Breast epithelium (tissue), 4 donors: ENCODE measurements at regions not wholly inside any gene's neighbourhood (a gene's known extent, or its start where the extent isn't known, plus 50 kb on each side); places are given as distances from the start of the nearest gene placed in this dataset.

Experiments used
- DNase-seq, 2 donors: peaks; one replicate each; pipeline ENCODE4 v3.0.0-alpha.2; 2019; ENCODE audit warnings: low spot score in 2 of 2
- H3K27ac ChIP-seq, 2 donors: fragments of 200-600 bp; sonication (generic) in 1 of 2; one replicate each; pipeline ENCODE4 v1.5.1; 2016 to 2019; ENCODE audit warnings: mild to moderate bottlenecking in 1 of 2
- H3K27me3 ChIP-seq, 2 donors: fragments of 200-600 bp; sonication (generic) in 1 of 2; one replicate each; pipeline versions ENCODE4 v1.5.1 to v1.6.0; 2017 to 2019; ENCODE audit warnings: control low read depth in 1 of 2, mild to moderate bottlenecking in 1 of 2
- H3K36me3 ChIP-seq: fragments of 200-600 bp; one replicate; pipeline ENCODE4 v1.5.1; 2019
- H3K4me1 ChIP-seq, 2 donors: fragments of 200-600 bp; sonication (generic); one replicate each; pipeline ENCODE4 v1.5.1; 2016 to 2019; ENCODE audit warnings: control low read depth in 1 of 2
- H3K4me3 ChIP-seq, 3 donors: fragments of 200-600 bp; sonication (generic); 1 replicate in 2 of 3; 2 replicates in 1 of 3; pipeline ENCODE4 v1.5.1; 2016 to 2019; ENCODE audit warnings: mild to moderate bottlenecking in 3 of 3, moderate library complexity in 2 of 3
- H3K9me3 ChIP-seq, 2 donors: fragments of 200-600 bp; sonication (generic) in 1 of 2; one replicate each; pipeline ENCODE4 v1.5.1; 2016 to 2019; ENCODE audit warnings: control low read depth in 1 of 2
- POLR2A ChIP-seq: fragments of 450-650 bp; IDR thresholded peaks from one replicate; pipeline ENCODE4 v1.6.1; 2016; ENCODE audit warnings: antibody characterized with exemption, mild to moderate bottlenecking, moderate library complexity
- POLR2AphosphoS5 ChIP-seq, 3 donors: sonication (generic); formaldehyde crosslinking; IDR thresholded peaks; one replicate each; pipeline ENCODE4 v1.6.1; 2017; ENCODE audit warnings: antibody characterized with exemption in 3 of 3
- intact Hi-C: fragments of 100-400 bp; cut with DNase I; formaldehyde crosslinking; loops from one replicate; pipeline ENCODE4 v1.15.1; 2023; ENCODE audit warnings: low total_unique reads
- TF ChIP-seq, protein P1 (sequence below), 3 donors: fragments of 450-650 bp; IDR thresholded peaks; one replicate each; pipeline ENCODE4 v1.5.1; 2016 to 2017; ENCODE audit warnings: antibody characterized with exemption in 3 of 3, mild to moderate bottlenecking in 3 of 3, moderate library complexity in 3 of 3

DNA sequence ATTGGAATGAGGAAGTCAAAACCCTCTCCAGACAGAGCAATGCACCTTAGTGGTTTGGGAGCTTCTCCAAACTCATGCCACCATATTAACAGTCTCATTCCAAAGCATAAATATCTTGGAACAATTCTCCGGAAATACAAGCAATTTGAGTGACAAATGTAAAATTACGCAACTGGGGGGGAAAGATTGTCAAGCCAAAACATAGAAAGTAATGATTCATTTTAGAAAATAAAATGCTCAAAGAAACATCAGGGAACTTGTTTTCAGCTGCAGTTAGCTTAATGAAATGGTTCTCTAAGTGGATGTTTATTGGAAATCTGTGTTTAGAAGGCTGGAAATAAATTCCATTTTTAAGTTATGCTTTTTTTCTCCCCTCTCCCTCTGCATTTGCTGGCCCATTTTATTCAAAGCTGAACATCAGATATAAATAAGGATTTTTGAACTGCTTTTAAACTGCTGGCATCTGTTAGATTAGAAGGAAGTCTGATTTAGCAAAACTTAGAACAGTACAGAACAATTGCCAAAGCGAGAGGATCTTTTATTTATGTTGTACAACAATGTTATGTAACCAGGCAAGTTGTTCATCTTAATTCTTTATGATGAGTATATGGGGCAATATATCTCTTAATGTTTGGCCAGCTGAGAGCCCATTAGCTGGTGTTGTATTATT lies 551.9 kb downstream of the PRELID2 start:
- no peaks in the 10 kb centered on the region for H3K27me3 ChIP-seq
- TF ChIP-seq, protein P1, sequence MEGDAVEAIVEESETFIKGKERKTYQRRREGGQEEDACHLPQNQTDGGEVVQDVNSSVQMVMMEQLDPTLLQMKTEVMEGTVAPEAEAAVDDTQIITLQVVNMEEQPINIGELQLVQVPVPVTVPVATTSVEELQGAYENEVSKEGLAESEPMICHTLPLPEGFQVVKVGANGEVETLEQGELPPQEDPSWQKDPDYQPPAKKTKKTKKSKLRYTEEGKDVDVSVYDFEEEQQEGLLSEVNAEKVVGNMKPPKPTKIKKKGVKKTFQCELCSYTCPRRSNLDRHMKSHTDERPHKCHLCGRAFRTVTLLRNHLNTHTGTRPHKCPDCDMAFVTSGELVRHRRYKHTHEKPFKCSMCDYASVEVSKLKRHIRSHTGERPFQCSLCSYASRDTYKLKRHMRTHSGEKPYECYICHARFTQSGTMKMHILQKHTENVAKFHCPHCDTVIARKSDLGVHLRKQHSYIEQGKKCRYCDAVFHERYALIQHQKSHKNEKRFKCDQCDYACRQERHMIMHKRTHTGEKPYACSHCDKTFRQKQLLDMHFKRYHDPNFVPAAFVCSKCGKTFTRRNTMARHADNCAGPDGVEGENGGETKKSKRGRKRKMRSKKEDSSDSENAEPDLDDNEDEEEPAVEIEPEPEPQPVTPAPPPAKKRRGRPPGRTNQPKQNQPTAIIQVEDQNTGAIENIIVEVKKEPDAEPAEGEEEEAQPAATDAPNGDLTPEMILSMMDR (IDR thresholded peaks at IDR 0.05), result no peak
- no peak for TF ChIP-seq POLR2A
- no peaks in the 10 kb centered on the region for H3K4me1 ChIP-seq
- H3K27ac ChIP-seq, result no peak overlapping the region
- no peaks in the 10 kb centered on the region for H3K36me3 ChIP-seq
- no peaks in the 10 kb centered on the region for H3K9me3 ChIP-seq
- no peak for DNase-seq
- intact Hi-C loops, result no loop called here
- H3K4me3 ChIP-seq, result no peak overlapping the region

DNA sequence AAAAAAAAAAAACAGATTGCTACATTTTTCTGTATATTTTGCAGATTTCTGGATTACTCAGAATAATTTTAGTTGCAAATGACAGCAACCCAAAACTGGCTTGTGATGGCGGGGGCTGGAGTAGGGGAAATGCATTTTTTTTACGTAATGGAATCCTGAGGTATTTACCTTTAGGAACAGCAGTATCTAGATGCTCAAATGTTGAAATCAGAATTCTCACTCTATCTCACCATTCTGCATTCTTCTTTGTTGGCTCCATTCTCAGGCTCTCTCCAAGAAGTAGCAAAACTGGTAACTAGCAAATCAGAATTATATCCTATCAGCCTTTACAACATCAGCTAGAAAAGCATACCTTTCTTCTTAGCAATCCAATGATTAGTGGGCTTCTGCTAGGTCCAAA lies 554.3 kb downstream of the PRELID2 start:
- no peak for DNase-seq
- intact Hi-C loops, result no loop called here
- TF ChIP-seq POLR2A (no peak), POLR2AphosphoS5 (IDR thresholded peaks at IDR 0.05) (no peak)
- TF ChIP-seq, protein P1 (IDR thresholded peaks at IDR 0.05), result no peak
- Histone ChIP-seq H3K27me3 (no peaks in the 10 kb centered on the region), H3K4me3 (no peak overlapping the region), H3K36me3 (no peaks in the 10 kb centered on the region), H3K9me3 (no peaks in the 10 kb centered on the region), H3K27ac (no peak overlapping the region), H3K4me1 (no peaks in the 10 kb centered on the region)

GRCh38 chr5:145280214-145280613 lies 554.9 kb downstream of the PRELID2 start:
- DNase-seq, result no peak
- intact Hi-C loops, result no loop called here
- TF ChIP-seq POLR2A, result no peak
- TF ChIP-seq, protein P1 (IDR thresholded peaks at IDR 0.05), result no peak
- TF ChIP-seq POLR2AphosphoS5 (IDR thresholded peaks at IDR 0.05), result no peak
- no peaks in the 10 kb centered on the region for H3K9me3 ChIP-seq
- no peaks in the 10 kb centered on the region for H3K36me3 ChIP-seq
- no peak overlapping the region for H3K4me3 ChIP-seq
- H3K27me3 ChIP-seq, result no peaks in the 10 kb centered on the region
- no peak overlapping the region for H3K27ac ChIP-seq
- no peaks in the 10 kb centered on the region for H3K4me1 ChIP-seq

DNA sequence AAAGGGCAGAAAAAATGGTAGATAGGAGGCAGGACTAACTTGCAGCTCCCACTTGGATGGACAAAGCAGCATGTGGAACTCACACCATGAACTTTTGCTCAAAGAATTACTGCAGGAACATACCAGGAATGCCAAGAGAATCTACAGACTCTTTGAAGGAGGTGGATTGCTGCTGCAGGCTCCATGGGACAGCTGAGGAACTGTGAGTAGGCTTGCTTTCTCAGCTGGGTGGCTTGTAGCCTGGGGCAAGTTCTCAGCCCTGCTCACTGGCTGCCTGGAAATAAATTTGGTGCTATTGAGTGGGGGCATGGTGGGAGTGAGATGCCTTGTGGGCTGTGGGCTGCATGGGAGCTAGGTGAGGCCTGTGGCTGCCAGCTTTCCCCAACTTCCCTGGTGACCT lies 574.5 kb downstream of the PRELID2 start:
- Histone ChIP-seq H3K27me3 (no peaks in the 10 kb centered on the region), H3K4me1 (no peaks in the 10 kb centered on the region), H3K27ac (no peak overlapping the region), H3K9me3 (peaks cover 0 to 6% of the 10 kb centered on the region in 2 donors), H3K36me3 (no peaks in the 10 kb centered on the region), H3K4me3 (no peak overlapping the region)
- DNase-seq, result no peak
- no peak for TF ChIP-seq POLR2A
- TF ChIP-seq POLR2AphosphoS5 (IDR thresholded peaks at IDR 0.05), result no peak
- TF ChIP-seq, protein P1 (IDR thresholded peaks at IDR 0.05), result no peak
- intact Hi-C loops, result no loop called here

DNA sequence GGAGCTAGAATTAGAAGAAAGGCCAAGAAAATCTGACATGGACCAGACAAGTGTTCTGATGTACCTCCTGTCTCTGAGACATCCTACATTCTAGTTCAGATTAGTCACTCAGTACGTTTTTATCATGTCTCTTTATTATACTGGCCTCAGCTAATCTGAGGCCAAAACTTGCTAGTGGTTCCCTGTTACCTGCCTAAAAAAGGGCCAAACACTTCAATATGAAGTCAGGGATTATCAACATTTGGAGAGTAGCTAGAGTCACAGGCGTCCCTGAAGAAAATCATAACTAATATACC lies 587.4 kb downstream of the PRELID2 start:
- Histone ChIP-seq H3K27ac (no peak overlapping the region), H3K36me3 (no peaks in the 10 kb centered on the region), H3K27me3 (no peaks in the 10 kb centered on the region), H3K9me3 (no peaks in the 10 kb centered on the region), H3K4me1 (no peaks in the 10 kb centered on the region), H3K4me3 (no peak overlapping the region)
- DNase-seq, result no peak
- no peak for TF ChIP-seq POLR2AphosphoS5 (IDR thresholded peaks at IDR 0.05)
- TF ChIP-seq POLR2A, result no peak
- intact Hi-C loops, result no loop called here
